Left colon (tissue), 2 donors: ENCODE measurements at regions not wholly inside any gene's neighbourhood (a gene's known extent, or its start where the extent isn't known, plus 50 kb on each side); places are given as distances from the start of the nearest gene placed in this dataset.

Experiments used
- ATAC-seq: fragments of 200-7000 bp; cut with Tn5 transposase; one replicate; pipeline ENCODE4 v1.9.1; 2020; ENCODE audit warnings: mild to moderate bottlenecking, moderate library complexity
- DNase-seq, 2 donors: peaks; one replicate each; pipeline ENCODE4 v3.0.0-alpha.2; 2020
- intact Hi-C, 2 donors: fragments of 100-400 bp; cut with DNase I in 1 of 2; cut with micrococcal nuclease in 1 of 2; formaldehyde crosslinking; loops; one replicate each; pipeline versions ENCODE4 v1.11.2 to v1.14.0; 2022; cut with DNase I, micrococcal nuclease
- donor health status: DM: no; HTN: no; CAD: no.
- donor health status: DM: yes; HTN: yes; CAD: no.

GRCh38 chr7:131970602-131971001 lies 414.2 kb upstream of the PODXL start:
- ATAC-seq (no peak), DNase-seq (no peak)
- intact Hi-C loops, result no loop called here

GRCh38 chr7:131969560-131969959 lies 413.1 kb upstream of the PODXL start:
- intact Hi-C loops, result no loop called here
- DNase-seq (no peak), ATAC-seq (no peak)

- intact Hi-C loops, result no loop called here
- ATAC-seq, result no peak
Observed at GRCh38 chr7:131967216-131967730, 410.8 kb upstream of the PODXL start.

GRCh38 chr7:131964203-131964602 lies 407.8 kb upstream of the PODXL start:
- intact Hi-C loops, result no loop called here
- no peak for ATAC-seq
- DNase-seq, result no peak

More at GRCh38 chr7:131967216-131967730, 410.8 kb upstream of the PODXL start:
- DNase-seq, result no peak

- DNase-seq, result no peak
- ATAC-seq, result no peak
- intact Hi-C loops, result no loop called here
Observed at GRCh38 chr7:131961054-131961680, 404.7 kb upstream of the PODXL start.

- DNase-seq, result no peak
- ATAC-seq, result no peak
- intact Hi-C loops, result no loop called here
Observed at GRCh38 chr7:131959106-131959812, 402.8 kb upstream of the PODXL start.

- ATAC-seq (no peak), DNase-seq (no peak)
- intact Hi-C loops, result no loop called here
Observed at GRCh38 chr7:131957338-131958020, 401.1 kb upstream of the PODXL start.

- no peak for DNase-seq
- ATAC-seq, result no peak
- intact Hi-C loops, result no loop called here
Observed at GRCh38 chr7:131956864-131957263, 400.4 kb upstream of the PODXL start.

- no peak for DNase-seq
- intact Hi-C loops, result no loop called here
- no peak for ATAC-seq
Observed at GRCh38 chr7:131955679-131956078, 399.3 kb upstream of the PODXL start.

- no peak for ATAC-seq
- DNase-seq, result no peak
- intact Hi-C loops, result no loop called here
Observed at GRCh38 chr7:131953184-131953583, 396.8 kb upstream of the PODXL start.

GRCh38 chr7:131952365-131952764 lies 395.9 kb upstream of the PODXL start:
- intact Hi-C loops, result no loop called here
- ATAC-seq (no peak), DNase-seq (no peak)

- no peak for ATAC-seq
- intact Hi-C loops, result no loop called here
- no peak for DNase-seq
Observed at GRCh38 chr7:131950758-131951157, 394.3 kb upstream of the PODXL start.

GRCh38 chr7:131949659-131950058 lies 393.2 kb upstream of the PODXL start:
- ATAC-seq (no peak), DNase-seq (peak in 1 of 2 donors; percentile 13)
- intact Hi-C loops, result loop anchor here in 1 of 2 donors (5.0 to 10.0 kb wide), 2 partner anchors 303 to 635 kb away; no protein-coding TSS in a partner anchor

- ATAC-seq (peak; percentile 87), DNase-seq (peak; percentile 54 to 73)
- intact Hi-C loops, result loop anchor here in 1 of 2 donors (5.0 to 10.0 kb wide), 2 partner anchors 304 to 636 kb away; no protein-coding TSS in a partner anchor
Observed at GRCh38 chr7:131948434-131949053, 392.1 kb upstream of the PODXL start.

- ATAC-seq (no peak), DNase-seq (no peak)
- intact Hi-C loops, result loop anchor here in 1 of 2 donors (5.0 to 10.0 kb wide), 2 partner anchors 305 to 637 kb away; no protein-coding TSS in a partner anchor
Observed at GRCh38 chr7:131947661-131948060, 391.2 kb upstream of the PODXL start.

- intact Hi-C loops, result loop anchor here in 1 of 2 donors (5.0 to 10.0 kb wide), 2 partner anchors 306 to 639 kb away; no protein-coding TSS in a partner anchor
- ATAC-seq (peak; percentile 57), DNase-seq (peak; percentile 45 to 46)
Observed at GRCh38 chr7:131945957-131946544, 389.6 kb upstream of the PODXL start.

- DNase-seq (peak in 1 of 2 donors; percentile 55), ATAC-seq (peak; percentile 55)
- intact Hi-C loops, result loop anchor here in 1 of 2 donors (5.0 to 10.0 kb wide), 2 partner anchors 307 to 639 kb away; no protein-coding TSS in a partner anchor
Observed at GRCh38 chr7:131945313-131945911, 389.0 kb upstream of the PODXL start.

- intact Hi-C loops, result loop anchor here in 1 of 2 donors (5.0 to 10.0 kb wide), 2 partner anchors 308 to 640 kb away; no protein-coding TSS in a partner anchor
- ATAC-seq (no peak), DNase-seq (no peak)
Observed at GRCh38 chr7:131944556-131945069, 388.2 kb upstream of the PODXL start.
